OCI-LY1 (cell line): ENCODE measurements at regions not wholly inside any gene's neighbourhood (a gene's known extent, or its start where the extent isn't known, plus 50 kb on each side); places are given as distances from the start of the nearest gene placed in this dataset.

ENCODE experiments used
- EZH2 ChIP-seq: fragments of 200-600 bp; sonication (generic), shearing (Covaris generic); IDR thresholded peaks from 2 replicates; pipeline ENCODE4 v1.8.0; 2017; ENCODE audit warnings: borderline replicate concordance, mixed run types, mild to moderate bottlenecking, antibody characterized with exemption, low read length, moderate library complexity, mixed read lengths
- TF ChIP-seq, protein P1 (sequence below): fragments of 200-600 bp; sonication (generic), shearing (Covaris generic); IDR thresholded peaks from 2 replicates; pipeline ENCODE4 v1.5.1; 2017; ENCODE audit warnings: mild to moderate bottlenecking, antibody characterized with exemption, low read length, moderate library complexity, mixed read lengths

GRCh38 chr21:26280775-26281174 is 110.2 kb upstream of the APP start:
- TF ChIP-seq, protein P1, sequence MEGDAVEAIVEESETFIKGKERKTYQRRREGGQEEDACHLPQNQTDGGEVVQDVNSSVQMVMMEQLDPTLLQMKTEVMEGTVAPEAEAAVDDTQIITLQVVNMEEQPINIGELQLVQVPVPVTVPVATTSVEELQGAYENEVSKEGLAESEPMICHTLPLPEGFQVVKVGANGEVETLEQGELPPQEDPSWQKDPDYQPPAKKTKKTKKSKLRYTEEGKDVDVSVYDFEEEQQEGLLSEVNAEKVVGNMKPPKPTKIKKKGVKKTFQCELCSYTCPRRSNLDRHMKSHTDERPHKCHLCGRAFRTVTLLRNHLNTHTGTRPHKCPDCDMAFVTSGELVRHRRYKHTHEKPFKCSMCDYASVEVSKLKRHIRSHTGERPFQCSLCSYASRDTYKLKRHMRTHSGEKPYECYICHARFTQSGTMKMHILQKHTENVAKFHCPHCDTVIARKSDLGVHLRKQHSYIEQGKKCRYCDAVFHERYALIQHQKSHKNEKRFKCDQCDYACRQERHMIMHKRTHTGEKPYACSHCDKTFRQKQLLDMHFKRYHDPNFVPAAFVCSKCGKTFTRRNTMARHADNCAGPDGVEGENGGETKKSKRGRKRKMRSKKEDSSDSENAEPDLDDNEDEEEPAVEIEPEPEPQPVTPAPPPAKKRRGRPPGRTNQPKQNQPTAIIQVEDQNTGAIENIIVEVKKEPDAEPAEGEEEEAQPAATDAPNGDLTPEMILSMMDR = no peak
- TF ChIP-seq EZH2 = no peak
